ENCODE measurements at regions not wholly inside any gene's neighbourhood (a gene's known extent, or its start where the extent isn't known, plus 50 kb on each side); places are given as distances from the start of the nearest gene placed in this dataset.

DNA sequence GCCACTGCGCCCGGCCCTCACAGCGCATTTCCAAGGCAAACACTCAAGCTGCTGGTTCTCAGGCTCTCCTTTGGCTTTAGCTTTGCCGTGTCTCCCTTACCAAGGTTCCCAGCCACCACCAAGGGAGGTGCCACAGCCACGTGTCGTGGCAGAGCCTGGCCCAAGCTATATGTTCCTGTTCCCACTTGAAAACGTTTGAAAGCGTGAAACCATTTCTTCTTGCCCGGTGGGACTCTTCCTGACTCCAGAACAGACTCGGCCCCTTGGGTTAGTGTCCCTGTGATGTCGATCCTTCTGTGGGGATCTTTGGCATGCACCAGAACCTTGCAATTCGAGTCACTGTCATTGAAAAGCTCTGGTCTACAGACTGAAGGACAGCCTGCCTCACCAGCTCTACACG, 147.9 kb downstream of the HSD17B3 start:
- H3K9me3 Mint-ChIP-seq (ENCODE audit: unreplicated experiment) = no peaks in the 10 kb centered on the region

DNA sequence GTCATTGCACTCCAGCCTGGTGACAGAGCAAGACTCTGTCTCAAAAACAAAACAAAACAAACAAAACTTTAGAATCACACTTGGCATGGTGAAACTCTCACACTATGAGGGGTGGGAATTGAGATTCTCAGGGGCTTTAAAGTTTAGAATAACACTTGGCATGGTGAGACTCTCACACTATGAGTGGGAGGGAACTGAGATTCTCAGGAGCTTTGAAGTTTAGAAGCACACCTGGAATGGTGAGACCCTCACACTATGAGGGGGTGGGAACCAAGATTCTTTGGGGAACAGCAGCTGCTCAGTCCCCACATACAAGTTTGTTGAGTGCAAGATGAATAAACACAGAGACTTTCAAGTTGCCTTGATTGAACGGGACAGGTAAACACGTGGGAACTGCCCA, 149.4 kb downstream of the HSD17B3 start:
- TF ChIP-seq, protein P1, sequence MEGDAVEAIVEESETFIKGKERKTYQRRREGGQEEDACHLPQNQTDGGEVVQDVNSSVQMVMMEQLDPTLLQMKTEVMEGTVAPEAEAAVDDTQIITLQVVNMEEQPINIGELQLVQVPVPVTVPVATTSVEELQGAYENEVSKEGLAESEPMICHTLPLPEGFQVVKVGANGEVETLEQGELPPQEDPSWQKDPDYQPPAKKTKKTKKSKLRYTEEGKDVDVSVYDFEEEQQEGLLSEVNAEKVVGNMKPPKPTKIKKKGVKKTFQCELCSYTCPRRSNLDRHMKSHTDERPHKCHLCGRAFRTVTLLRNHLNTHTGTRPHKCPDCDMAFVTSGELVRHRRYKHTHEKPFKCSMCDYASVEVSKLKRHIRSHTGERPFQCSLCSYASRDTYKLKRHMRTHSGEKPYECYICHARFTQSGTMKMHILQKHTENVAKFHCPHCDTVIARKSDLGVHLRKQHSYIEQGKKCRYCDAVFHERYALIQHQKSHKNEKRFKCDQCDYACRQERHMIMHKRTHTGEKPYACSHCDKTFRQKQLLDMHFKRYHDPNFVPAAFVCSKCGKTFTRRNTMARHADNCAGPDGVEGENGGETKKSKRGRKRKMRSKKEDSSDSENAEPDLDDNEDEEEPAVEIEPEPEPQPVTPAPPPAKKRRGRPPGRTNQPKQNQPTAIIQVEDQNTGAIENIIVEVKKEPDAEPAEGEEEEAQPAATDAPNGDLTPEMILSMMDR (IDR thresholded peaks at IDR 0.05; ENCODE audit: unreplicated experiment) = no peak
- DNase-seq (ENCODE audit: low spot score) = no peak
- no peak overlapping the region for H3K4me3 Mint-ChIP-seq (ENCODE audit: unreplicated experiment)
- no peaks in the 10 kb centered on the region for H3K9me3 Mint-ChIP-seq (ENCODE audit: unreplicated experiment)
- H3K4me1 Mint-ChIP-seq (ENCODE audit: unreplicated experiment) = peaks cover 13% of the 10 kb centered on the region
- H3K27me3 Mint-ChIP-seq (ENCODE audit: unreplicated experiment) = peaks cover 2% of the 10 kb centered on the region
- H3K27ac Mint-ChIP-seq (ENCODE audit: unreplicated experiment) = no peak overlapping the region
- peaks cover 1% of the 10 kb centered on the region for H3K36me3 Mint-ChIP-seq (ENCODE audit: low read depth, unreplicated experiment)

More for the DNA sequence above, 147.9 kb downstream of the HSD17B3 start:
- Mint-ChIP-seq H3K4me1 (ENCODE audit: unreplicated experiment) (peaks cover 22% of the 10 kb centered on the region), H3K4me3 (ENCODE audit: unreplicated experiment) (no peak overlapping the region), H3K27ac (ENCODE audit: unreplicated experiment) (no peak overlapping the region), H3K27me3 (ENCODE audit: unreplicated experiment) (peaks cover 4% of the 10 kb centered on the region), H3K36me3 (ENCODE audit: low read depth, unreplicated experiment) (peaks cover 6% of the 10 kb centered on the region)
- no peak for DNase-seq (ENCODE audit: low spot score)
- TF ChIP-seq, protein P1 (IDR thresholded peaks at IDR 0.05; ENCODE audit: unreplicated experiment) = no peak

DNA sequence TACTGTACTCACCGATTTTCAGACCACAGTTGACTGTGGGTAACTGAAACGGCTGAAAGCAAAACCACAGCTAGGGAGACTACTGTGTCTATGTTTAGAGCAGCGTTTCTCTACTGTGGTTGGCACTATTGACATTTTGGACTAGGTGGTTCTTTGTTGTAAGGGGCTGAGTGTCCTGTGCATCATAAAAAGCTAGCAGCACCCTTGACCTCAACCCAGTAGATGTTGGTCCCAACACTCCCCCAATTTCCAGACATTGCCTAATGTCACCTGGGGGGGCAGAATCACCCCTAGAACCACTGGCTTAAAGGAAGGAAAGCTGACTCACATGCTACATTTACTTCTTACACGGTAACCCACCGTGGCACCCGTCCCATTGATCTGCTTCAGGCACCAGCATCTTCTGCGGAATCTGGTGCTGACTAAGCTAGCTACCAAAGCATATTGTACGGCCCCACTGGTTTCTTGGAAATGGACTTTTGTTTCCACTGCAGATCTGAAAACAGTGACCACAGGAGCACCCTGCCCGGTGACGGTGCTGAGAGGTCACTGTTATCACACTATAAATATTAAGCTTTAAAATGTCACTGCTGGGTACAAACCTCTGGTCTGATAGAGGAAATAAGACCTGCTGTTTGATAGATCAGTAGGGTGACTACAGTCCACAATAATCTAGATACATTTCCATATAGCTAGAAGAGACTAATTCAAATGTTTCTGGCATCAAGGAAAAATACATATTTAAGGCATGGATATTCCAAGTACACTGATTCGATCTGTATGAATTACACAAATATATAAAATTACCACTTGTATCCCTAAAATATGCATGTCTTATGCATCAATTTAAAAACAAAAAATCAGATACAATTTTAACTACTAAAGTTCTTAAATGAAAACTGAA, 151.4 kb downstream of the HSD17B3 start:
- Mint-ChIP-seq H3K27me3 (ENCODE audit: unreplicated experiment) (peaks cover 4% of the 10 kb centered on the region), H3K4me3 (ENCODE audit: unreplicated experiment) (no peak overlapping the region), H3K9me3 (ENCODE audit: unreplicated experiment) (no peaks in the 10 kb centered on the region), H3K4me1 (ENCODE audit: unreplicated experiment) (no peaks in the 10 kb centered on the region), H3K27ac (ENCODE audit: unreplicated experiment) (no peak overlapping the region), H3K36me3 (ENCODE audit: low read depth, unreplicated experiment) (no peaks in the 10 kb centered on the region)
- DNase-seq (ENCODE audit: low spot score) = no peak
- TF ChIP-seq, protein P1 (IDR thresholded peaks at IDR 0.05; ENCODE audit: unreplicated experiment) = no peak

DNA sequence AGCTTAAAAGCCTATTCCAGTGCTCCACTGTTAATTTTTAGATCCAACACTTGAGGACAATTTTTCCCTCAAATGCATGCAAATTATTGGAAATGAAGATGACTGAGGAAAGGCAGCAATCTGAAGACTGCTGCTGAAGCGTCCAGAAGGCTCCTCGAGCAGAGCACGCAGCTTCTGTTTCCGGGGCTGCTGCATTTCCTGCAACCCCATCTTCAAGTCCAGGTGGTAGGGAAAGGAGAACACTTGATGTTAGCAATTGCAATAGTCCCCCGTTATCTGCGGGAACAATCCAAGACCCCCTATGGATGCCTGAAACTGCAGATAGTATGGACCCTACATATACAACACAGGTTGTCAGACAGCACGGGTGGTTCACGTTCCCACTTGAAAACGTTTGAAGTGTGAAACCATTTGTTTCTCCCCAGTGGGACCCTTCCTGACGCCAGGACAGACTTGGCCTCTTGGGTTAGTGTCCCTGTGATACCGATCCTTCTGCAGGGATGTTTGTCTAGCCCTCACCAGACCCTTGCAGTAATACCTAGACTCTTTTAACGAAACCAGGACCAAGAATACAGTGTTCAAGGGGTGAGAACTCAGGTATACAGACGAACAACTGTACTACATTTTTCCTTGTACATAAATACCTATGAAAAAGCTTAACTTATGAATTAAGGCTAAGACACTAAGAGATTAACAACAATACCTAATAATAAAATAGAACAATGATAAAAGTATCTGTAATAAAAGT, 152.3 kb downstream of the HSD17B3 start:
- Mint-ChIP-seq H3K27me3 (ENCODE audit: unreplicated experiment) (peaks cover 4% of the 10 kb centered on the region), H3K4me3 (ENCODE audit: unreplicated experiment) (no peak overlapping the region), H3K27ac (ENCODE audit: unreplicated experiment) (no peak overlapping the region), H3K36me3 (ENCODE audit: low read depth, unreplicated experiment) (no peaks in the 10 kb centered on the region), H3K9me3 (ENCODE audit: unreplicated experiment) (no peaks in the 10 kb centered on the region), H3K4me1 (ENCODE audit: unreplicated experiment) (no peaks in the 10 kb centered on the region)
- DNase-seq (ENCODE audit: low spot score) = no peak
- TF ChIP-seq, protein P1 (IDR thresholded peaks at IDR 0.05; ENCODE audit: unreplicated experiment) = no peak

Data from endothelial cell (in vitro differentiated cells).